ENCODE measurements at regions not wholly inside any gene's neighbourhood (a gene's known extent, or its start where the extent isn't known, plus 50 kb on each side); places are given as distances from the start of the nearest gene placed in this dataset.
A peak's percentile ranks its signal among the peaks of the same experiment; 100 is the strongest.

- no peaks in the 10 kb centered on the region for H3K4me1 Mint-ChIP-seq
- no peak overlapping the region for H3K27ac ChIP-seq (ENCODE audit: insufficient read depth, low read length, poor library complexity, severe bottlenecking)
- no peaks in the 10 kb centered on the region for H3K9me3 Mint-ChIP-seq
- no peaks in the 10 kb centered on the region for H3K36me3 Mint-ChIP-seq
- no peak overlapping the region for H3K4me3 ChIP-seq (ENCODE audit: low read depth, low read length)
- H3K27me3 ChIP-seq (ENCODE audit: control insufficient read depth, insufficient read depth, low read length) = no peaks in the 10 kb centered on the region
- ATAC-seq (ENCODE audit: low read depth in 2 of 2) (no peak), DNase-seq (no peak)
- no peak overlapping the region for H3K4me3 Mint-ChIP-seq
- H3K9me3 ChIP-seq (ENCODE audit: control insufficient read depth in 2 of 2, low read length in 2 of 2) = no peaks in the 10 kb centered on the region
- no peaks in the 10 kb centered on the region for H3K4me1 ChIP-seq (ENCODE audit: control insufficient read depth, insufficient read depth, low read length, poor library complexity, severe bottlenecking)
- H3K36me3 ChIP-seq (ENCODE audit: control insufficient read depth, insufficient read depth, low read length) = no peaks in the 10 kb centered on the region
- H3K27me3 Mint-ChIP-seq = peaks cover 17% of the 10 kb centered on the region
- H3K27ac Mint-ChIP-seq = no peak overlapping the region
Measured at GRCh38 chr6:47407300-47408281, 70.0 kb upstream of the CD2AP start.

GRCh38 chr6:47413752-47414422, 63.7 kb upstream of the CD2AP start:
- Mint-ChIP-seq H3K27me3 (peaks cover 18% of the 10 kb centered on the region), H3K9me3 (peaks cover 0 to 2% (median 0%) of the 10 kb centered on the region in 7 donors), H3K4me3 (peak overlapping the region; percentile 25 to 85 (median 82)), H3K36me3 (no peaks in the 10 kb centered on the region), H3K27ac (peak overlapping the region in 2 of 3 donors; percentile 54 to 94), H3K4me1 (peaks cover 8 to 17% (median 12%) of the 10 kb centered on the region in 4 donors)
- H3K27me3 ChIP-seq (ENCODE audit: control insufficient read depth, insufficient read depth, low read length) = peaks cover under 1% of the 10 kb centered on the region
- H3K4me1 ChIP-seq (ENCODE audit: control insufficient read depth, insufficient read depth, low read length, poor library complexity, severe bottlenecking) = peaks cover 14% of the 10 kb centered on the region
- H3K36me3 ChIP-seq (ENCODE audit: control insufficient read depth, insufficient read depth, low read length) = no peaks in the 10 kb centered on the region
- ATAC-seq (ENCODE audit: low read depth in 2 of 2) (peak; percentile 74 to 79), DNase-seq (peak; percentile 5 to 75 (median 58))
- H3K27ac ChIP-seq (ENCODE audit: insufficient read depth, low read length, poor library complexity, severe bottlenecking) = no peak overlapping the region
- H3K9me3 ChIP-seq (ENCODE audit: control insufficient read depth in 2 of 2, low read length in 2 of 2) = no peaks in the 10 kb centered on the region
- peak overlapping the region; percentile 85 for H3K4me3 ChIP-seq (ENCODE audit: low read depth, low read length)

GRCh38 chr6:47414423-47415167, 63.0 kb upstream of the CD2AP start:
- no peak overlapping the region for H3K27ac ChIP-seq (ENCODE audit: insufficient read depth, low read length, poor library complexity, severe bottlenecking)
- Mint-ChIP-seq H3K27me3 (peaks cover 18% of the 10 kb centered on the region), H3K4me3 (peak overlapping the region; percentile 25 to 85 (median 82)), H3K4me1 (peaks cover 8 to 17% (median 12%) of the 10 kb centered on the region in 4 donors), H3K27ac (peak overlapping the region; percentile 54 to 94 (median 74)), H3K36me3 (no peaks in the 10 kb centered on the region), H3K9me3 (peaks cover 0 to 2% (median 0%) of the 10 kb centered on the region in 7 donors)
- ATAC-seq (ENCODE audit: low read depth in 2 of 2) (peak; percentile 36 to 50), DNase-seq (peak in 2 of 3 donors; percentile 42 to 59)
- peak overlapping the region; percentile 85 for H3K4me3 ChIP-seq (ENCODE audit: low read depth, low read length)
- no peaks in the 10 kb centered on the region for H3K36me3 ChIP-seq (ENCODE audit: control insufficient read depth, insufficient read depth, low read length)
- H3K4me1 ChIP-seq (ENCODE audit: control insufficient read depth, insufficient read depth, low read length, poor library complexity, severe bottlenecking) = peaks cover 14% of the 10 kb centered on the region
- H3K9me3 ChIP-seq (ENCODE audit: control insufficient read depth in 2 of 2, low read length in 2 of 2) = no peaks in the 10 kb centered on the region
- H3K27me3 ChIP-seq (ENCODE audit: control insufficient read depth, insufficient read depth, low read length) = peaks cover 2% of the 10 kb centered on the region

- no peak for ATAC-seq (ENCODE audit: low read depth in 2 of 2)
- H3K9me3 Mint-ChIP-seq = peaks cover 0 to 2% (median 0%) of the 10 kb centered on the region in 7 donors
- no peak for DNase-seq
- H3K27ac Mint-ChIP-seq = peak overlapping the region in 1 of 3 donors; percentile 47
- Histone ChIP-seq H3K27me3 (ENCODE audit: control insufficient read depth, insufficient read depth, low read length) (peaks cover 2% of the 10 kb centered on the region), H3K4me1 (ENCODE audit: control insufficient read depth, insufficient read depth, low read length, poor library complexity, severe bottlenecking) (peaks cover 14% of the 10 kb centered on the region), H3K4me3 (ENCODE audit: low read depth, low read length) (no peak overlapping the region), H3K36me3 (ENCODE audit: control insufficient read depth, insufficient read depth, low read length) (no peaks in the 10 kb centered on the region), H3K9me3 (ENCODE audit: control insufficient read depth in 2 of 2, low read length in 2 of 2) (no peaks in the 10 kb centered on the region), H3K27ac (ENCODE audit: insufficient read depth, low read length, poor library complexity, severe bottlenecking) (no peak overlapping the region)
- H3K4me1 Mint-ChIP-seq = peaks cover 8 to 17% (median 12%) of the 10 kb centered on the region in 4 donors
- H3K27me3 Mint-ChIP-seq = peaks cover 18% of the 10 kb centered on the region
- H3K36me3 Mint-ChIP-seq = no peaks in the 10 kb centered on the region
- H3K4me3 Mint-ChIP-seq = peak overlapping the region in 2 of 4 donors; percentile 30 to 36
Measured at GRCh38 chr6:47416396-47417345, 60.9 kb upstream of the CD2AP start.

- peaks cover 0 to 2% (median 1%) of the 10 kb centered on the region in 7 donors for H3K9me3 Mint-ChIP-seq
- H3K4me1 ChIP-seq (ENCODE audit: control insufficient read depth, insufficient read depth, low read length, poor library complexity, severe bottlenecking) = peaks cover 8% of the 10 kb centered on the region
- H3K4me1 Mint-ChIP-seq = peaks cover 0 to 7% (median 6%) of the 10 kb centered on the region in 4 donors
- no peaks in the 10 kb centered on the region for H3K36me3 ChIP-seq (ENCODE audit: control insufficient read depth, insufficient read depth, low read length)
- H3K9me3 ChIP-seq (ENCODE audit: control insufficient read depth in 2 of 2, low read length in 2 of 2) = no peaks in the 10 kb centered on the region
- H3K27ac Mint-ChIP-seq = no peak overlapping the region
- H3K27ac ChIP-seq (ENCODE audit: insufficient read depth, low read length, poor library complexity, severe bottlenecking) = no peak overlapping the region
- no peak overlapping the region for H3K4me3 Mint-ChIP-seq
- peaks cover 12% of the 10 kb centered on the region for H3K27me3 Mint-ChIP-seq
- ATAC-seq (ENCODE audit: low read depth in 2 of 2) = no peak
- H3K36me3 Mint-ChIP-seq = no peaks in the 10 kb centered on the region
- DNase-seq = no peak
- H3K4me3 ChIP-seq (ENCODE audit: low read depth, low read length) = no peak overlapping the region
- peaks cover 2% of the 10 kb centered on the region for H3K27me3 ChIP-seq (ENCODE audit: control insufficient read depth, insufficient read depth, low read length)
Measured at GRCh38 chr6:47419621-47420020, 58.0 kb upstream of the CD2AP start.

GRCh38 chr6:47420394-47421371, 56.9 kb upstream of the CD2AP start:
- Histone ChIP-seq H3K4me3 (ENCODE audit: low read depth, low read length) (no peak overlapping the region), H3K4me1 (ENCODE audit: control insufficient read depth, insufficient read depth, low read length, poor library complexity, severe bottlenecking) (no peaks in the 10 kb centered on the region), H3K36me3 (ENCODE audit: control insufficient read depth, insufficient read depth, low read length) (no peaks in the 10 kb centered on the region), H3K27me3 (ENCODE audit: control insufficient read depth, insufficient read depth, low read length) (peaks cover 2% of the 10 kb centered on the region), H3K27ac (ENCODE audit: insufficient read depth, low read length, poor library complexity, severe bottlenecking) (no peak overlapping the region), H3K9me3 (ENCODE audit: control insufficient read depth in 2 of 2, low read length in 2 of 2) (no peaks in the 10 kb centered on the region)
- Mint-ChIP-seq H3K27ac (no peak overlapping the region), H3K9me3 (peaks cover 0 to 2% (median 1%) of the 10 kb centered on the region in 7 donors), H3K4me1 (no peaks in the 10 kb centered on the region), H3K4me3 (no peak overlapping the region), H3K36me3 (peaks cover under 1% of the 10 kb centered on the region), H3K27me3 (peaks cover 21% of the 10 kb centered on the region)
- no peak for ATAC-seq (ENCODE audit: low read depth in 2 of 2)
- peak in 1 of 3 donors; percentile 11 for DNase-seq

All from CD4-positive, CD25-positive, alpha-beta regulatory T cell (primary cell).